Thyroid gland (tissue), 4 donors: ENCODE measurements at regions not wholly inside any gene's neighbourhood (a gene's known extent, or its start where the extent isn't known, plus 50 kb on each side); places are given as distances from the start of the nearest gene placed in this dataset.

Source experiments
- POLR2A ChIP-seq, 2 donors: fragments of 450-650 bp; IDR thresholded peaks; one replicate each; pipeline ENCODE4 v1.6.1; 2017; ENCODE audit warnings: antibody characterized with exemption in 2 of 2, mild to moderate bottlenecking in 2 of 2, moderate library complexity in 1 of 2
- TF ChIP-seq, protein P1 (sequence below), 6 experiments: fragments of 200-600 bp in 3 of 6; fragments of 450-650 bp in 3 of 6; sonication (generic) in 3 of 6; IDR thresholded peaks; one replicate each; pipeline ENCODE4 v1.5.1; 2016 to 2019; ENCODE audit warnings: antibody characterized with exemption in 6 of 6, mild to moderate bottlenecking in 2 of 6, inconsistent platforms in 1 of 6, moderate library complexity in 1 of 6

GRCh38 chr21:38664841-38665240 is 140.9 kb upstream of the ETS2 start:
- TF ChIP-seq, protein P1, sequence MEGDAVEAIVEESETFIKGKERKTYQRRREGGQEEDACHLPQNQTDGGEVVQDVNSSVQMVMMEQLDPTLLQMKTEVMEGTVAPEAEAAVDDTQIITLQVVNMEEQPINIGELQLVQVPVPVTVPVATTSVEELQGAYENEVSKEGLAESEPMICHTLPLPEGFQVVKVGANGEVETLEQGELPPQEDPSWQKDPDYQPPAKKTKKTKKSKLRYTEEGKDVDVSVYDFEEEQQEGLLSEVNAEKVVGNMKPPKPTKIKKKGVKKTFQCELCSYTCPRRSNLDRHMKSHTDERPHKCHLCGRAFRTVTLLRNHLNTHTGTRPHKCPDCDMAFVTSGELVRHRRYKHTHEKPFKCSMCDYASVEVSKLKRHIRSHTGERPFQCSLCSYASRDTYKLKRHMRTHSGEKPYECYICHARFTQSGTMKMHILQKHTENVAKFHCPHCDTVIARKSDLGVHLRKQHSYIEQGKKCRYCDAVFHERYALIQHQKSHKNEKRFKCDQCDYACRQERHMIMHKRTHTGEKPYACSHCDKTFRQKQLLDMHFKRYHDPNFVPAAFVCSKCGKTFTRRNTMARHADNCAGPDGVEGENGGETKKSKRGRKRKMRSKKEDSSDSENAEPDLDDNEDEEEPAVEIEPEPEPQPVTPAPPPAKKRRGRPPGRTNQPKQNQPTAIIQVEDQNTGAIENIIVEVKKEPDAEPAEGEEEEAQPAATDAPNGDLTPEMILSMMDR (IDR thresholded peaks at IDR 0.05) = no peak
- TF ChIP-seq POLR2A (IDR thresholded peaks at IDR 0.05) = no peak
